Thoracic aorta (tissue), 2 donors: ENCODE measurements at regions not wholly inside any gene's neighbourhood (a gene's known extent, or its start where the extent isn't known, plus 50 kb on each side); places are given as distances from the start of the nearest gene placed in this dataset.
"Not testable (repeated sequence)": the region's sequence is repeated elsewhere in the genome, so short reads cannot be mapped to it uniquely, and the experiment has no call there.

Experiments
- ATAC-seq: fragments of 150-250 bp; one replicate; pipeline ENCODE4 v1.8.0; 2017; ENCODE audit warnings: low read depth; ENCODE audit not compliant: insufficient number of reproducible peaks, low FRiP score
- DNase-seq: peaks from one replicate; pipeline ENCODE4 v3.0.0-alpha.2; 2020; ENCODE audit warnings: low spot score
- H3K27ac ChIP-seq, 2 donors: fragments of 200-600 bp; sonication (generic); 1 replicate in 1 of 2; 2 replicates in 1 of 2; pipeline ENCODE4 v1.5.1; 2016; ENCODE audit warnings: mild to moderate bottlenecking in 2 of 2, moderate library complexity in 2 of 2
- H3K27me3 ChIP-seq: fragments of 200-600 bp; sonication (generic); replicated peaks from 2 replicates; pipeline ENCODE4 v1.6.0; 2016; ENCODE audit warnings: mild to moderate bottlenecking; ENCODE audit not compliant: insufficient read depth
- H3K36me3 ChIP-seq: fragments of 200-600 bp; sonication (generic); one replicate; pipeline ENCODE4 v1.5.1; 2016
- H3K4me1 ChIP-seq, 2 donors: fragments of 200-600 bp; sonication (generic); 1 replicate in 1 of 2; 2 replicates in 1 of 2; pipeline versions ENCODE4 v1.5.1 to v1.6.0; 2016; ENCODE audit warnings: low read depth in 2 of 2, mild to moderate bottlenecking in 1 of 2; ENCODE audit not compliant: control insufficient read depth in 1 of 2
- H3K4me3 ChIP-seq: fragments of 200-600 bp; sonication (generic); 2 replicates; pipeline ENCODE4 v1.5.1; 2016; ENCODE audit warnings: mild to moderate bottlenecking
- H3K9me3 ChIP-seq: fragments of 200-600 bp; sonication (generic); 2 replicates; pipeline ENCODE4 v1.5.1; 2016
- CTCF ChIP-seq: fragments of 200-600 bp; sonication (generic); IDR thresholded peaks from one replicate; pipeline ENCODE4 v1.5.1; 2019; ENCODE audit warnings: antibody characterized with exemption

DNA sequence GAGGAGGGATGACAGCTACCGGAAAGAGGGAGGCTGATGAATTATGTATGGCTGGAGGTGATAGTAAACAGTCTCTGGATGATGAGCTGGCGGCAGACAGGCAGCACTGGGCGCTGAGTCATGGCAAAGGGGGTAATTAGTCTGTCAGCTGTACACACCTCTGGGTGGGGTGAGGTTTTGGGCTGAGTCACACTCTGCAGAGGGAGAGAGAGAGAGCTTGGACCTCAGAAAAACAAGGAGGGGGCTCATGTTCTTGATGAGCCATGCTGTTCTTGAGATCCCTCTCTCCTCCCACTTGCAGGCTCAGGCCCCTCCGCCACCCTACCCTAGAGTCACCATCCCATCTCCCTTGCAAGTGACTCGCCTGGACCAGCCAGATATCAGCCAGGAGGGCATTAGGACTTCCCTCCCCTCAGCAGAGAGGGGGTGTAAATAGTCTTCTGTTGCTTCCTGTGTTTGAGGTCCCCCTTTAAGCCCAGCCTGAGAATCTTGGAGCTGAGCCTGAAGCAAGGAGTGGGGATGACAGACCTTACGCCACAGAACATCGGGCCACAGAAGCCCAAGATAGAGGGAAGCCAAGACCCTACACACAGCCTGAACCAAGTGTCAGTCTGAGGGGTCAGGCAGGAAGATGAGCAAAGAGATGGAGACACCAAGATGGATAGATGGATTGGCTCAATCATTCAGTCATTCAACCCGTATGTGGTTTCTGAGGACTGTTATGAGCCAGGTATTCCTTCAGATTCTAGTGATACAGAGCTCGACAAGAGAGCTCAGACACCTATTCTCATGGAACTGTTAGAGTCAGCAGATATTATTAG, 383.2 kb upstream of the CCL2 start:
- Histone ChIP-seq H3K27ac (no peak overlapping the region), H3K36me3 (no peaks in the 10 kb centered on the region), H3K27me3 (no peaks in the 10 kb centered on the region), H3K4me3 (no peak overlapping the region), H3K4me1 (no peaks in the 10 kb centered on the region), H3K9me3 (no peaks in the 10 kb centered on the region)
- ATAC-seq, result no peak
- no peak for DNase-seq
- TF ChIP-seq CTCF, result no peak

DNA sequence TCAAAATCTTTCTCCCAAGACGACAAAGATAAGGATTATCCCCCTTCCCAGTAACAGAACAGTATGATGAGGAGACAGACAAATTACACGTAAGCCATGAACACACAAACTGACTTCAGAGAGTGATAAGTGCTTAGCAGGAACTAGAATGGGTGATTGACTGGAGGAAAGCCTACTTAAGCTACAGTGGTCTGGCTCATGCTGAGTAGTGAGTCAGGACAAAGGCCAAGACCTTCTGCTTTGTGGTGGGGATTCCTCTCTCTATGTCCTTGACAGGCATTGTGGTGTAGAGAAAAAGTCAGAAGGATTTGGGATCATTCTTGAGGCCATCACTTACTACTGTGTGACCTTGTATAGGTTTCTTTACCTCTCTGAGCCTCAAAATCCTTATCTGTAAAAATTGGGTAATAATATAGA, 381.9 kb upstream of the CCL2 start:
- no peak for ATAC-seq
- TF ChIP-seq CTCF, result no peak
- no peak for DNase-seq
- H3K4me1 ChIP-seq, result no peaks in the 10 kb centered on the region
- no peak overlapping the region for H3K27ac ChIP-seq
- no peaks in the 10 kb centered on the region for H3K36me3 ChIP-seq
- H3K4me3 ChIP-seq, result no peak overlapping the region
- no peaks in the 10 kb centered on the region for H3K9me3 ChIP-seq
- no peaks in the 10 kb centered on the region for H3K27me3 ChIP-seq

DNA sequence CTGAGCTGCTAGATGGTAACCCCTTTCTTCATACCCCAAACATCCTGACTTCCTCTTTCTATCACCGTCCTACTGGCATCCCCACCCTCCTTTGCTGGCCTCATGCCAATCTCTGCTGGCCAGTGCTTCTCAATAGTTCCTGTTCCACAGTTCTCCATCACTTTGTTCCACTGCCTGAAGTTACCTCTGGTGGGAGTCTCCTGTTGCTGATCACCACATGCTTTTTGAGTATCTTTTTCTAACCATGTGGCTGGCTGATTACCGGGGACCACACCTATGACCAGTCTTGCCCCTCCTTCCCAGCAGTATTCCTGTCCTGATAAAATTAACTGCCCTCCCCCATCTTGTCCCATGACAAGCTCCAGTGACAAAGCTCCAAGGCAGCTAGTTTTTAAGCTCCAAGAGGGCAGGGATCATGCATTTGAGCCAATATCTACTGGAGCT, 380.4 kb upstream of the CCL2 start:
- Histone ChIP-seq H3K4me1 (no peaks in the 10 kb centered on the region), H3K4me3 (no peak overlapping the region), H3K27me3 (no peaks in the 10 kb centered on the region), H3K27ac (no peak overlapping the region), H3K36me3 (no peaks in the 10 kb centered on the region), H3K9me3 (no peaks in the 10 kb centered on the region)
- TF ChIP-seq CTCF, result no peak
- DNase-seq, result no peak
- no peak for ATAC-seq

DNA sequence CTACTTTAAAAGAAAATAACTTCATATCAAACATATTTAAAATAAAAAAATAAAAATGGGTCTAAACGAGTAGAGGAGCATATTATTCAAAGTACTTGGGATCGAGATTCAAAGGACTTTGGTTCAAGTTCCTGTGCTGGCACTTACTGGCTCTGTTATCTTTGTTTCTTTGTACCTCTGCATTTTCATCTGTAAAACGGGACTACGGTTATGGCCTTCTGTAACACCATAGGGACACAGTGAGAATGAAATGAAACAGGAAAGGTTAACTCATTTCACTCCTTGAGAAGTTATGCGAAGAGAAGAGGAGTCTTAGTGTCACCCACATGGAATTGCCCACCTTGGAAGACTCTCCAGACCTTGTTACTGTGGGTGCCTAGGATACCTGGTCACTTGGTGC, 379.1 kb upstream of the CCL2 start:
- H3K36me3 ChIP-seq, result no peaks in the 10 kb centered on the region
- TF ChIP-seq CTCF, result no peak
- ATAC-seq (no peak), DNase-seq (no peak)
- H3K4me1 ChIP-seq, result no peaks in the 10 kb centered on the region
- H3K4me3 ChIP-seq, result no peak overlapping the region
- no peaks in the 10 kb centered on the region for H3K9me3 ChIP-seq
- H3K27me3 ChIP-seq, result no peaks in the 10 kb centered on the region
- no peak overlapping the region for H3K27ac ChIP-seq

DNA sequence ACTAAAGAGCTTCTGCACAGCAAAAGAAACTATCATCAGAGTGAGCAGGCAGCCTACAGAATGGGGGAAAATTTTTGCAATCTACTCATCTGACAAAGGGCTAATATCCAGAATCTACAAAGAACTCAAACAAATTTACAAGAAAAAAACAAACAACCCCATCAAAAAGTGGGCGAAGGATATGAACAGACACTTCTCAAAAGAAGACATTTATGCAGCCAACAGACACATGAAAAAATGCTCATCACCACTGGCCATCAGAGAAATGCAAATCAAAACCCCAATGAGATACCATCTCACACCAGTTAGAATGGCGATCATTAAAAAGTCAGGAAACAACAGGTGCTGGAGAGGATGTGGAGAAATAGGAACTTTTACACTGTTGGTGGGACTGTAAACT, 372.8 kb upstream of the CCL2 start:
- not testable (repeated sequence) for H3K4me1 ChIP-seq, ATAC-seq, H3K4me3 ChIP-seq, H3K36me3 ChIP-seq, H3K9me3 ChIP-seq, H3K27ac ChIP-seq, H3K27me3 ChIP-seq, DNase-seq

GRCh38 chr17:33882677-33883076, 372.4 kb upstream of the CCL2 start:
- H3K9me3 ChIP-seq, H3K4me1 ChIP-seq: not testable (repeated sequence)

More at GRCh38 chr17:33882677-33883076, 372.4 kb upstream of the CCL2 start:
- H3K27me3 ChIP-seq, H3K4me3 ChIP-seq, DNase-seq, H3K36me3 ChIP-seq, ATAC-seq, H3K27ac ChIP-seq: not testable (repeated sequence)
